ENCODE measurements at regions not wholly inside any gene's neighbourhood (a gene's known extent, or its start where the extent isn't known, plus 50 kb on each side); places are given as distances from the start of the nearest gene placed in this dataset.
A peak's percentile ranks its signal among the peaks of the same experiment; 100 is the strongest.
"Not testable (repeated sequence)": the region's sequence is repeated elsewhere in the genome, so short reads cannot be mapped to it uniquely, and the experiment has no call there.

DNA sequence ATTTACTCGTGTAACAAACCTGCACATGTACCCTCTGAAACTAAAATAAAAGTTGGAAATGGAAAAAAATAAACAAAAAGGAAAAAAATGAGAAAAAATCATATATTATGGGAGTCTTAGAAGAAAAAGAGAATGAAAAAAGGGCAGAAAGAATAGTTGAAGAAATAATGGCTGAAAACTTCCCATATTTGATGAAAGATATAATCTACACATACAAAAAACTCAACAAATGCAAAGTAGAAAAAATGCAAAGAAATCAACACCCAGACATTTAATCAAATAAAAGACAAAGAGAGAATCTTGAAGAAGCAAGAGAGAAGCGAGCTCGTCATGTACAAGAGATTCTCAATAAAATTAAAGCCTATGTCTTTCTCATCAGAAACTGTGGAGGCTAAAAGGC lies 73.8 kb downstream of the SLC25A46 start:
- H3K4me3 ChIP-seq (replicated peaks; ENCODE audit: low read depth, low read length) = no peak overlapping the region
- TF ChIP-seq CTCF (IDR thresholded peaks at IDR 0.05; ENCODE audit: low read length, missing control alignments) = no peak

GRCh38 chr5:110815916-110816605 lies 77.3 kb downstream of the SLC25A46 start:
- H3K4me3 ChIP-seq (replicated peaks; ENCODE audit: low read depth, low read length) = no peak overlapping the region
- TF ChIP-seq CTCF (IDR thresholded peaks at IDR 0.05; ENCODE audit: low read length, missing control alignments) = no peak
- DNase-seq (ENCODE audit: low read depth) = peak; percentile 68

More for the DNA sequence above, 73.8 kb downstream of the SLC25A46 start:
- DNase-seq (ENCODE audit: low read depth) = no peak

GRCh38 chr5:110817459-110817858 lies 78.7 kb downstream of the SLC25A46 start:
- no peak for TF ChIP-seq CTCF (IDR thresholded peaks at IDR 0.05; ENCODE audit: low read length, missing control alignments)
- no peak overlapping the region for H3K4me3 ChIP-seq (replicated peaks; ENCODE audit: low read depth, low read length)
- peak; percentile 65 for DNase-seq (ENCODE audit: low read depth)

DNA sequence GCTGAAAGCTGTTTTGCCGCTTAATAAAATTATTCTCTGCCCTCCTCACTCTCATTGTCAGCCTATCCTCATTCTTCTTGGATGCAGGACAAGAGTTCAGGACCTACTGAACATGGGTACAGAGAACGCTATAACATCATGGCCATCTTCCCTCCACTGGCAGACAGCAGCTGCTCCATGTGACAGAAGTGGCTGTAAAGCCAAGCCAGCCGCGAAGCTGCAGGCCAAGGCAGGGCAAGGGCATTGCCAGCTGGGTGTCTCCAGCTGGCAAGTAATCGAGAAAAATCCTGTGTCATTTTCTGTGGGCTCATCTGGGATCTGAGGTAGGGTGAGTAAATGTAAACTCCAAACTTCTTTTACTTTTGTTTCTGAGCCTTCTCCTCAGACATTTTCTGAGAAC lies 84.8 kb downstream of the SLC25A46 start:
- no peak for TF ChIP-seq CTCF (IDR thresholded peaks at IDR 0.05; ENCODE audit: low read length, missing control alignments)
- H3K4me3 ChIP-seq (replicated peaks; ENCODE audit: low read depth, low read length) = no peak overlapping the region
- no peak for DNase-seq (ENCODE audit: low read depth)

- H3K4me3 ChIP-seq (replicated peaks; ENCODE audit: low read depth, low read length) = no peak overlapping the region
- no peak for TF ChIP-seq CTCF (IDR thresholded peaks at IDR 0.05; ENCODE audit: low read length, missing control alignments)
- no peak for DNase-seq (ENCODE audit: low read depth)
These were observed 86.2 kb downstream of the SLC25A46 start for GRCh38 chr5:110824936-110825441.

- no peak overlapping the region for H3K4me3 ChIP-seq (replicated peaks; ENCODE audit: low read depth, low read length)
- no peak for DNase-seq (ENCODE audit: low read depth)
- TF ChIP-seq CTCF (IDR thresholded peaks at IDR 0.05; ENCODE audit: low read length, missing control alignments) = no peak
These were observed 93.9 kb downstream of the SLC25A46 start for GRCh38 chr5:110832683-110833082.

- H3K4me3 ChIP-seq (replicated peaks; ENCODE audit: low read depth, low read length); DNase-seq (ENCODE audit: low read depth): not testable (repeated sequence)
These were observed 96.1 kb downstream of the SLC25A46 start for GRCh38 chr5:110834933-110835332.
